Tibial nerve (tissue), 4 donors: ENCODE measurements at regions not wholly inside any gene's neighbourhood (a gene's known extent, or its start where the extent isn't known, plus 50 kb on each side); places are given as distances from the start of the nearest gene placed in this dataset.

ENCODE experiments used
- CTCF ChIP-seq, 5 experiments: fragments of 200-600 bp in 3 of 5; fragments of 450-650 bp in 2 of 5; sonication (generic) in 3 of 5; IDR thresholded peaks; one replicate each; pipeline ENCODE4 v1.5.1; 2016 to 2019; ENCODE audit warnings: antibody characterized with exemption in 5 of 5, mild to moderate bottlenecking in 3 of 5, moderate library complexity in 2 of 5
- EP300 ChIP-seq, 2 donors: sonication (generic); formaldehyde crosslinking; IDR thresholded peaks; one replicate each; pipeline ENCODE4 v1.6.1; 2017; ENCODE audit warnings: antibody characterized with exemption in 2 of 2, mild to moderate bottlenecking in 1 of 2
- POLR2A ChIP-seq, 2 donors: fragments of 450-650 bp; IDR thresholded peaks; one replicate each; pipeline ENCODE4 v1.6.1; 2017; ENCODE audit warnings: antibody characterized with exemption in 2 of 2, mild to moderate bottlenecking in 2 of 2, moderate library complexity in 2 of 2

- TF ChIP-seq POLR2A (IDR thresholded peaks at IDR 0.05) (no peak), CTCF (IDR thresholded peaks at IDR 0.05) (no peak), EP300 (IDR thresholded peaks at IDR 0.05) (no peak)
These were observed 519.3 kb upstream of the MKI67 start for GRCh38 chr10:128645486-128645885.
